ENCODE measurements at regions not wholly inside any gene's neighbourhood (a gene's known extent, or its start where the extent isn't known, plus 50 kb on each side); places are given as distances from the start of the nearest gene placed in this dataset.

DNA sequence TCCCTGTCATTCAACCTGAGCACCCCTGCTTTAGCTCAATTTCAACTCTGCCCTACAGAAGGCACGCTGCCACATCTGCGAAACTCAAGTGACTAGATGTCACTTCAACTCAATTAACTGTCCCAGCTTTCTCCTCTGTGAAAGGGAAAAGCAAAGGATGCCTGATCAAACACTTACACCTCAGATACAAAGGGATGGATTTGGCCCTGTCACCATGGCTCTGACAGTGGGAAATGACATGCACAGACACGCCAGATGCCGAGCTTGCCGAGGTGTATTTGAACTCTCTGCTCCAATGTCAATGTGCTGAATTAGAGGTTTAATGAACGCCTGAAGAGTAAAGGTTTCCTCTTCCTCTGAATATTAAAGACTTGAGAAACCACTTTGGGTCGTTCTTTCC is 481.1 kb downstream of the CBLN2 start:
- no peak for ATAC-seq
- Histone ChIP-seq H3K4me1 (no peaks in the 10 kb centered on the region), H3K9me3 (no peaks in the 10 kb centered on the region), H3K4me3 (no peak overlapping the region), H3K36me3 (no peaks in the 10 kb centered on the region), H3K27me3 (no peaks in the 10 kb centered on the region), H3K27ac (no peak overlapping the region)
- in situ Hi-C loops (cut with MboI; ENCODE audit: low sequenced_read_pairs in 4 of 4): no loop called here
- intact Hi-C loops (cut with DNase I; ENCODE audit: low total_unique reads): no loop called here
- no peak for DNase-seq
- no peak for TF ChIP-seq POLR2A (IDR thresholded peaks at IDR 0.05)
- TF ChIP-seq, protein P1, sequence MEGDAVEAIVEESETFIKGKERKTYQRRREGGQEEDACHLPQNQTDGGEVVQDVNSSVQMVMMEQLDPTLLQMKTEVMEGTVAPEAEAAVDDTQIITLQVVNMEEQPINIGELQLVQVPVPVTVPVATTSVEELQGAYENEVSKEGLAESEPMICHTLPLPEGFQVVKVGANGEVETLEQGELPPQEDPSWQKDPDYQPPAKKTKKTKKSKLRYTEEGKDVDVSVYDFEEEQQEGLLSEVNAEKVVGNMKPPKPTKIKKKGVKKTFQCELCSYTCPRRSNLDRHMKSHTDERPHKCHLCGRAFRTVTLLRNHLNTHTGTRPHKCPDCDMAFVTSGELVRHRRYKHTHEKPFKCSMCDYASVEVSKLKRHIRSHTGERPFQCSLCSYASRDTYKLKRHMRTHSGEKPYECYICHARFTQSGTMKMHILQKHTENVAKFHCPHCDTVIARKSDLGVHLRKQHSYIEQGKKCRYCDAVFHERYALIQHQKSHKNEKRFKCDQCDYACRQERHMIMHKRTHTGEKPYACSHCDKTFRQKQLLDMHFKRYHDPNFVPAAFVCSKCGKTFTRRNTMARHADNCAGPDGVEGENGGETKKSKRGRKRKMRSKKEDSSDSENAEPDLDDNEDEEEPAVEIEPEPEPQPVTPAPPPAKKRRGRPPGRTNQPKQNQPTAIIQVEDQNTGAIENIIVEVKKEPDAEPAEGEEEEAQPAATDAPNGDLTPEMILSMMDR (IDR thresholded peaks at IDR 0.05 in 4 of 5, conservative IDR thresholded peaks at IDR 0.05 in 1 of 5): no peak

DNA sequence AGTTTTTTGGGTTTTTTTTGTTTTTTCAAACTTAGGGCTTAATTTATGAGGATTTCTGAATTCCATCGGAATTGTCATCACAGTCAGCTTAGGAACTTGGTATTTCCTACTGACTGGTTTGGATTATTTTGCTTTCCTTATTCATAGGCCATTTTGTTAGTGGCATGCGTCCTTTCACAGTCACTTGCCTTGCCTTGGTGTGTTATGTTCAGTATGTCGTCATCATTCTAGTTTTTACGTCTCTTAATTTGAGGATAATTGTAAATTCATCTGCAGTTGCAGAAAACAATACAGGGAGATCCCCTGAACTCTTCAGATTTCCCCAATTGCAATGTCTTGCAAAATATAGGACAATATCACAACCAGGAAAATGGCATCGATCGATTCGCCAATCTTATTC is 485.3 kb downstream of the CBLN2 start:
- Histone ChIP-seq H3K36me3 (no peaks in the 10 kb centered on the region), H3K4me3 (no peak overlapping the region), H3K27me3 (no peaks in the 10 kb centered on the region), H3K4me1 (no peaks in the 10 kb centered on the region), H3K9me3 (no peaks in the 10 kb centered on the region), H3K27ac (no peak overlapping the region)
- in situ Hi-C loops (cut with MboI; ENCODE audit: low sequenced_read_pairs in 4 of 4) (no loop called here), intact Hi-C loops (cut with DNase I; ENCODE audit: low total_unique reads) (no loop called here)
- TF ChIP-seq POLR2A (IDR thresholded peaks at IDR 0.05): no peak
- TF ChIP-seq, protein P1 (IDR thresholded peaks at IDR 0.05 in 4 of 5, conservative IDR thresholded peaks at IDR 0.05 in 1 of 5): no peak
- ATAC-seq (no peak), DNase-seq (no peak)

DNA sequence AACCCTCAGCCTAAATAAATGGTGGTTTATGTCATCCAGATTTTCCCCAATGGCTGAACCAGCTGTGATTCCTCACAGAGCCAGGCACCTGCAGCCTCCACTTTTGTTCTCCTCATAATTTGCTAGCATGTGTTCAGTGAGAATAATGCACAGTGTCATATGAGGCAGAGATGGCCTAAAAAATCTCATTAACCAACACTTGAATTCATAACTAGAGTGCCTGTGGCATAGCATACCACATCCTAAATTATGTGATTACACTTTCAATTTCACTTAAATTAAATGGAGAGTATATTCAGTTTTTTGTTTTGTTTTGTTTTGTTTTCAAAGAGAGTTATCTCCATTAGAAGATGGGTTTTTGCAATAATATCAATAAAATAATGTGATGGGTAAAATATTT is 488.0 kb downstream of the CBLN2 start:
- DNase-seq (no peak), ATAC-seq (no peak)
- H3K27ac ChIP-seq: no peak overlapping the region
- H3K9me3 ChIP-seq: no peaks in the 10 kb centered on the region
- TF ChIP-seq, protein P1 (IDR thresholded peaks at IDR 0.05 in 4 of 5, conservative IDR thresholded peaks at IDR 0.05 in 1 of 5): no peak
- TF ChIP-seq POLR2A (IDR thresholded peaks at IDR 0.05): no peak
- no peak overlapping the region for H3K4me3 ChIP-seq
- no peaks in the 10 kb centered on the region for H3K36me3 ChIP-seq
- in situ Hi-C loops (cut with MboI; ENCODE audit: low sequenced_read_pairs in 4 of 4) (no loop called here), intact Hi-C loops (cut with DNase I; ENCODE audit: low total_unique reads) (no loop called here)
- no peaks in the 10 kb centered on the region for H3K27me3 ChIP-seq
- no peaks in the 10 kb centered on the region for H3K4me1 ChIP-seq

DNA sequence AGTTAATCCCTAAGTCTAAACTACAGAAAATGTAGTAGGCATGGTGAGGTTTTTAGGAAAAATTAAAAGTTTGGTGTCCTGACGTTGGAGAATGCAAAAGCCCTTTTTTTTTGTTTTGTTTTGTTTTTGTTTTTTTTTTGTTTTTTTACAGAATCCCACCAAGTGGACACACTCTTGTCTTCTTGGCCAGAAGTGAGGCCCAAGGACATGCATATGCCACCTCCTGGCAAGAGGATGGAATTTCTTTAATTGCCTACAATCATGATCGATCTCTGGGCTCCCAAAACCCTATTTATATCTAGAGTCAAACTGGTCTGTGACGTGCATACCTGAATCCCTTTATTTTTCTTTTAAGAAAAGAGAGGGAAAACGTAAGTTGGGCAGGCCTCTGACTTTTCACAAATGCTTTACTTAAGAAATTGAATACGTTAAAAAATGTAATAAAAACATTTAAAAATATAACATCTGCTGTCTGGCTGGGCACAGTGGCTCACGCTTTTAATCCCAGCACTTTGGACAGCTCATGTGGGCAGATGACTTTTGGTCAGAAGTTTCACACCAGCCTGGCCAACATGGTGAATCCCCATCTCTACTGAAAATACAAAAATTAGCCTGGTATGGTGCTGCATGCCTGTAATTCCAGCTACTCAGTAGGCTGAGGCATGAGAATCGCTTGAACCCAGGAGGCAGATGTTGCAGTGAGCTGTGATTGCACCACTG is 502.7 kb downstream of the CBLN2 start:
- intact Hi-C loops (cut with DNase I; ENCODE audit: low total_unique reads): no loop called here
- Histone ChIP-seq H3K27ac (no peak overlapping the region), H3K9me3 (no peaks in the 10 kb centered on the region), H3K27me3 (no peaks in the 10 kb centered on the region), H3K4me3 (no peak overlapping the region), H3K4me1 (no peaks in the 10 kb centered on the region), H3K36me3 (no peaks in the 10 kb centered on the region)
- DNase-seq (no peak), ATAC-seq (no peak)
- no peak for TF ChIP-seq POLR2A (IDR thresholded peaks at IDR 0.05)
- TF ChIP-seq, protein P1 (IDR thresholded peaks at IDR 0.05 in 4 of 5, conservative IDR thresholded peaks at IDR 0.05 in 1 of 5): no peak
- in situ Hi-C loops (cut with MboI; ENCODE audit: low sequenced_read_pairs in 4 of 4): no loop called here

DNA sequence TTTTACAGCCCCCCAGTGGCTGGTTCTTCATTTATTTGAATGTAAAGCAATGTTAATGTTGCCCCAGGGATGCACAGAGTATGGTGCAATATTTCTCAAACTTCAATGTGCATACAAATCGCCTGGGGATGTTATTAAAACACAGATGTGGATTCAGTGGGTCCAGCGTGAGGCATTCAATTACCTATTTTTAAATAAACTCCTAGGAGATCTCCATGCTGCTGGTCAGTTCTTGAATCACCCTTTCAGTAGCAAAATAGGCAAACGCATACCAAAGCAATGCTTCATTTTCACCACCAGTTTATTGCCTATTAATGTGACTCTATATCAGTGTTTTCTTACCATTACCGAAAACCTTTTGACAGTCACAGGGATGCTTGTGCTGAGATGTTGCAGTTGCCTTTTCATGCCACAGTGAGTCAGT is 530.7 kb downstream of the CBLN2 start:
- no peaks in the 10 kb centered on the region for H3K27me3 ChIP-seq
- no peaks in the 10 kb centered on the region for H3K4me1 ChIP-seq
- DNase-seq: no peak
- no peaks in the 10 kb centered on the region for H3K9me3 ChIP-seq
- TF ChIP-seq, protein P1 (IDR thresholded peaks at IDR 0.05 in 4 of 5, conservative IDR thresholded peaks at IDR 0.05 in 1 of 5): no peak
- no peak for TF ChIP-seq POLR2A (IDR thresholded peaks at IDR 0.05)
- ATAC-seq: no peak
- no peak overlapping the region for H3K27ac ChIP-seq
- no peak overlapping the region for H3K4me3 ChIP-seq
- no peaks in the 10 kb centered on the region for H3K36me3 ChIP-seq
- in situ Hi-C loops (cut with MboI; ENCODE audit: low sequenced_read_pairs in 4 of 4): no loop called here
- intact Hi-C loops (cut with DNase I; ENCODE audit: low total_unique reads): no loop called here
